PC-9 (cell line): ENCODE measurements at regions not wholly inside any gene's neighbourhood (a gene's known extent, or its start where the extent isn't known, plus 50 kb on each side); places are given as distances from the start of the nearest gene placed in this dataset.

Experiments used
- EZH2 ChIP-seq: fragments of 200-600 bp; sonication (generic); IDR thresholded peaks from 2 replicates; pipeline ENCODE4 v1.8.0; 2017; ENCODE audit warnings: antibody characterized with exemption, low read depth
- TF ChIP-seq, protein P1 (sequence below): fragments of 200-600 bp; sonication (generic); conservative IDR thresholded peaks from 2 replicates; pipeline ENCODE4 v1.6.1; 2017; ENCODE audit warnings: mixed run types, antibody characterized with exemption, mild to moderate bottlenecking, moderate library complexity

DNA sequence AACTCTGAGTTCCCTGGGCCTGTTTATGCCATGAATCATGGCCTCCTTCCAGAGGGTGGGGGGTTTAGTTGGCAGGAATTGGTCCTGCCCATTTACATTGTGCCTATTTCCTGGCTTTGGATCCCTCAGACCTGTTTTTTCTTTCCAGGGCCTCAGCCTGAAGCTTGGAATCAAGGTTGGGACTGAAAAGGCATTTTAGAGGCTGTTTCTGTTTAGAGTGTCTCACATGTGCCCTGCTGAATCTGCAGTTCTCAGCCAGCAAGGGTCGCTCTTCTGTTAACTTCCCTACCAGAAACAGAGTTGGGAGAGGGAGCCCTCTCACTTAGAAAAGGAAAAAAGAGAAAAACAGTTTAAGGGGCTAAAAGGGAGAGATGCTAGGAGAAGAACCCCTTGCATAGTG lies 191.1 kb downstream of the PTPRC start:
- TF ChIP-seq, protein P1, sequence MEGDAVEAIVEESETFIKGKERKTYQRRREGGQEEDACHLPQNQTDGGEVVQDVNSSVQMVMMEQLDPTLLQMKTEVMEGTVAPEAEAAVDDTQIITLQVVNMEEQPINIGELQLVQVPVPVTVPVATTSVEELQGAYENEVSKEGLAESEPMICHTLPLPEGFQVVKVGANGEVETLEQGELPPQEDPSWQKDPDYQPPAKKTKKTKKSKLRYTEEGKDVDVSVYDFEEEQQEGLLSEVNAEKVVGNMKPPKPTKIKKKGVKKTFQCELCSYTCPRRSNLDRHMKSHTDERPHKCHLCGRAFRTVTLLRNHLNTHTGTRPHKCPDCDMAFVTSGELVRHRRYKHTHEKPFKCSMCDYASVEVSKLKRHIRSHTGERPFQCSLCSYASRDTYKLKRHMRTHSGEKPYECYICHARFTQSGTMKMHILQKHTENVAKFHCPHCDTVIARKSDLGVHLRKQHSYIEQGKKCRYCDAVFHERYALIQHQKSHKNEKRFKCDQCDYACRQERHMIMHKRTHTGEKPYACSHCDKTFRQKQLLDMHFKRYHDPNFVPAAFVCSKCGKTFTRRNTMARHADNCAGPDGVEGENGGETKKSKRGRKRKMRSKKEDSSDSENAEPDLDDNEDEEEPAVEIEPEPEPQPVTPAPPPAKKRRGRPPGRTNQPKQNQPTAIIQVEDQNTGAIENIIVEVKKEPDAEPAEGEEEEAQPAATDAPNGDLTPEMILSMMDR = no peak
- TF ChIP-seq EZH2 = no peak
